WERI-Rb-1 (cell line): ENCODE measurements at regions not wholly inside any gene's neighbourhood (a gene's known extent, or its start where the extent isn't known, plus 50 kb on each side); places are given as distances from the start of the nearest gene placed in this dataset.

Experiments
- DNase-seq: peaks from one replicate; pipeline ENCODE4 v3.0.0-alpha.2; 2020
- H3K27ac ChIP-seq: fragments of 250-450 bp; sonication (Bioruptor Pico); 2 replicates; pipeline ENCODE4 v1.5.1; 2020; ENCODE audit warnings: mild to moderate bottlenecking, moderate library complexity
- H3K27me3 ChIP-seq: fragments of 250-450 bp; sonication (Bioruptor Pico); 2 replicates; pipeline ENCODE4 v1.5.1; 2021; ENCODE audit warnings: mild to moderate bottlenecking, low read depth, moderate library complexity; ENCODE audit not compliant: insufficient read depth, severe bottlenecking
- H3K36me3 ChIP-seq: fragments of 250-450 bp; sonication (Bioruptor Pico); 2 replicates; pipeline ENCODE4 v1.5.1; 2020; ENCODE audit warnings: mild to moderate bottlenecking, moderate library complexity
- H3K4me3 ChIP-seq: 2 replicates; pipeline ENCODE4 v1.5.1; 2011; ENCODE audit warnings: low read depth, mild to moderate bottlenecking, control low read depth, low read length
- H3K9me3 ChIP-seq: fragments of 250-450 bp; sonication (Bioruptor Pico); 2 replicates; pipeline ENCODE4 v1.5.1; 2021; ENCODE audit warnings: mild to moderate bottlenecking, moderate library complexity; ENCODE audit not compliant: severe bottlenecking
- TF ChIP-seq, protein P1 (sequence below): IDR thresholded peaks from 2 replicates; pipeline ENCODE4 v1.5.1; 2011; ENCODE audit warnings: low read depth, mild to moderate bottlenecking, control low read depth, inconsistent platforms, low read length

GRCh38 chr10:21330628-21331020, 194.9 kb downstream of the SKIDA1 start:
- Histone ChIP-seq H3K4me3 (no peak overlapping the region), H3K9me3 (no peaks in the 10 kb centered on the region), H3K27me3 (no peaks in the 10 kb centered on the region), H3K27ac (no peak overlapping the region), H3K36me3 (no peaks in the 10 kb centered on the region)
- TF ChIP-seq, protein P1, sequence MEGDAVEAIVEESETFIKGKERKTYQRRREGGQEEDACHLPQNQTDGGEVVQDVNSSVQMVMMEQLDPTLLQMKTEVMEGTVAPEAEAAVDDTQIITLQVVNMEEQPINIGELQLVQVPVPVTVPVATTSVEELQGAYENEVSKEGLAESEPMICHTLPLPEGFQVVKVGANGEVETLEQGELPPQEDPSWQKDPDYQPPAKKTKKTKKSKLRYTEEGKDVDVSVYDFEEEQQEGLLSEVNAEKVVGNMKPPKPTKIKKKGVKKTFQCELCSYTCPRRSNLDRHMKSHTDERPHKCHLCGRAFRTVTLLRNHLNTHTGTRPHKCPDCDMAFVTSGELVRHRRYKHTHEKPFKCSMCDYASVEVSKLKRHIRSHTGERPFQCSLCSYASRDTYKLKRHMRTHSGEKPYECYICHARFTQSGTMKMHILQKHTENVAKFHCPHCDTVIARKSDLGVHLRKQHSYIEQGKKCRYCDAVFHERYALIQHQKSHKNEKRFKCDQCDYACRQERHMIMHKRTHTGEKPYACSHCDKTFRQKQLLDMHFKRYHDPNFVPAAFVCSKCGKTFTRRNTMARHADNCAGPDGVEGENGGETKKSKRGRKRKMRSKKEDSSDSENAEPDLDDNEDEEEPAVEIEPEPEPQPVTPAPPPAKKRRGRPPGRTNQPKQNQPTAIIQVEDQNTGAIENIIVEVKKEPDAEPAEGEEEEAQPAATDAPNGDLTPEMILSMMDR: no peak
- no peak for DNase-seq

DNA sequence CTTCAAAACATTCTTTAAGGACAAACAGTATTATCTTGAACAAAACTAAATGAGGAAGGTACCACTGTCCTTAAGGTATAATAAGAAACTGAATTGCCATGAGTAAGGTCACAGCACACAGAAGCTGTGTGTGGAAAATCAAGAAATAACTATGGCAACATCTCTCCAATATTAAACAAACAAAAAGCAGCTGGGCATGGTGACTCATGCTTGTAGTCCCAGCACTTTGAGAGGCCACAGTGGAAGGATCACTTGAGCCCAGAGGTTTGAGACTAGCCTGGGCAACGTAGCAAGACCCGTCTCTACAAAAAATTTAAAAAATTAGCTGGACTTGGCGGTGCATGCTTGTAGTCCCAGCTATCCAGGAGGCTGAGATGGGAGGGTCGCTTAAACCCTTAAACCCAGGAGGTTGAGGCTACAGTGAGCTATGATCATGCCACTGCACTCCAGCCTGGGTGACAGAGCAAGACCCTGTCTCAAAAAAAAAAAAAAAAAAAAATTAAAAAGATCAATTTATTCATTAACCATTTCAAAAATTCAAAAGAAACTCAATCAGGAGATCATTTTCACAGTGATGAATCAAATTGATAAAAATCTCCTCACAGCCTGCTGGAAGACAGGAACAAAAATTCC, 195.4 kb downstream of the SKIDA1 start:
- no peaks in the 10 kb centered on the region for H3K36me3 ChIP-seq
- TF ChIP-seq, protein P1: no peak
- H3K27ac ChIP-seq: no peak overlapping the region
- no peaks in the 10 kb centered on the region for H3K27me3 ChIP-seq
- no peaks in the 10 kb centered on the region for H3K9me3 ChIP-seq
- H3K4me3 ChIP-seq: no peak overlapping the region
- DNase-seq: no peak

DNA sequence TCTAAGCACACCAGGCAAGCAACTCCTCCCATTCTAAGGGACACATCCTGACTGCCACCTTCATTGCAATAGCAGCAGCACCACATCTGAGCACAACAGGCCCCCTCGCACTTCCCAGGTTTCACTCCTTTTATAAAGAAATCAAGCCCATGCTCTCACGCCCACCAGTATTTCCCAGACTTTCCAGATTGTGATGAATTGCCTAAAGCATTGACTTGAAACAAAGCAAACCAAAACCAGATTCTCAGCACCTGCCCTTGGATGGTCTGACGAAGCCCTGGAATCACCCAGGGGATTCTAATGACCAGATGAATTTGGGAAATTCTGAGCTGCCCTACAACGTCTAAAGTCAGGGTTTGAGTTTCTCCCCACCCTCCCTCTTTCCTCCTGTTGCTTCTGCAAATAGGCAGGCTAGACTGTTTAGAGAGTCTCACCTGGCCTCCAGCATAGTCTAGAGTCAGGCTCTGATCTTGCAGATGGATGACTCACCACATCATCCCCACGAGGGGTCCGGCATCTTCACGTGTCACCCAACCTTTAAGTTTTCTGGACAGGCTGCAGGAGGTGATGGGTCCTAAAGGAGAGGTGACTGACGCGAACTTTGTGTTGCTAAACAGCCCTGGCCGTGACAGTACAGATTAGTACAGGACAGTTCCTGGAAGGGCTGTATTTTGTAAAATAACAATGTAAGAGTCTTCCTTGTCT, 198.0 kb downstream of the SKIDA1 start:
- no peaks in the 10 kb centered on the region for H3K9me3 ChIP-seq
- no peak overlapping the region for H3K27ac ChIP-seq
- no peaks in the 10 kb centered on the region for H3K27me3 ChIP-seq
- DNase-seq: no peak
- no peak overlapping the region for H3K4me3 ChIP-seq
- TF ChIP-seq, protein P1: no peak
- H3K36me3 ChIP-seq: no peaks in the 10 kb centered on the region

DNA sequence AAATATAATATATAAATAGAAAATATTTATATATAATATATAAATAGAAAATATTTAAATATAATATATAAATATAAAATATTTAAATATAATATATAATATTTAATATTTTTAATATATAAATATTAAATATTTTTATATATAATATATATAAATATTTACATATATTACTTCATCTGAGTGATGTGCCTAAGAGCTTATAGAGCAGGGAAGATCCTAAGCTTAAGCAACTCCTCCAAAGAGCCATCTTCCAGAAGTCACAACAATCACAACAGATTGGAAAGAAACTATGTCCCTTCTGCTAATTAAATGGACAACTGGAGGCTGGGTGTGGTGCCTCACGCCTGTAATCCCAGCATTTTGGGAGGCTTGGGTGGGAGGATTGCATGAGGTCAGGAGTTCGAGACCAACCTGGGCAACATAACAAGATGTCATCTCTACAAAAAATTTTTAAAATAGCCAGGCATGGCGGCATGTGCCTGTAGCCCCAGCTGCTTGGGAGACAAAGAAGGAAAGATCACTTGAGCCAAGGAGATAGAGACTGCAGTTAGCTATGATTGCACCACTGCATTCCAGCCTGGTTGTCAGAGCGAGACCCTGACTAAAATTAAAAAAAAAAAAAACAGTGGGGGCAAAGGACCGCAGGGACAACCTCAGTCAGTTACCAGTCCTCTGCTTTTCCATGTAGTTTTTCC, 198.7 kb downstream of the SKIDA1 start:
- H3K27ac ChIP-seq: no peak overlapping the region
- no peak for DNase-seq
- no peaks in the 10 kb centered on the region for H3K36me3 ChIP-seq
- H3K9me3 ChIP-seq: no peaks in the 10 kb centered on the region
- no peak overlapping the region for H3K4me3 ChIP-seq
- TF ChIP-seq, protein P1: no peak
- no peaks in the 10 kb centered on the region for H3K27me3 ChIP-seq

- Histone ChIP-seq H3K9me3 (no peaks in the 10 kb centered on the region), H3K4me3 (no peak overlapping the region), H3K36me3 (no peaks in the 10 kb centered on the region), H3K27me3 (no peaks in the 10 kb centered on the region), H3K27ac (no peak overlapping the region)
- no peak for DNase-seq
- TF ChIP-seq, protein P1: no peak
Observed at GRCh38 chr10:21318540-21319167, 206.8 kb downstream of the SKIDA1 start.
